ENCODE measurements at regions not wholly inside any gene's neighbourhood (a gene's known extent, or its start where the extent isn't known, plus 50 kb on each side); places are given as distances from the start of the nearest gene placed in this dataset.

- DNase-seq: no peak
Measured at GRCh38 chr4:136818811-136819330, 713.4 kb downstream of the PCDH18 start.

GRCh38 chr4:136812100-136812880 is 720.0 kb downstream of the PCDH18 start:
- DNase-seq: no peak

GRCh38 chr4:136811496-136812077 is 720.7 kb downstream of the PCDH18 start:
- no peak for DNase-seq

GRCh38 chr4:136810626-136811025 is 721.7 kb downstream of the PCDH18 start:
- no peak for DNase-seq

GRCh38 chr4:136806844-136807243 is 725.5 kb downstream of the PCDH18 start:
- DNase-seq: no peak

- DNase-seq: no peak
Measured at GRCh38 chr4:136805617-136806016, 726.7 kb downstream of the PCDH18 start.

GRCh38 chr4:136803433-136803832 is 728.9 kb downstream of the PCDH18 start:
- DNase-seq: no peak

- DNase-seq: no peak
Measured at GRCh38 chr4:136800248-136800647, 732.0 kb downstream of the PCDH18 start.

- no peak for DNase-seq
Measured at GRCh38 chr4:136796953-136797352, 735.3 kb downstream of the PCDH18 start.

GRCh38 chr4:136793848-136794247 is 738.4 kb downstream of the PCDH18 start:
- DNase-seq: no peak

GRCh38 chr4:136784326-136784725 is 748.0 kb downstream of the PCDH18 start:
- DNase-seq: no peak

- DNase-seq: no peak
Measured at GRCh38 chr4:136769717-136770116, 762.6 kb downstream of the PCDH18 start.

- no peak for DNase-seq
Measured at GRCh38 chr4:136768925-136769275, 763.4 kb downstream of the PCDH18 start.

- DNase-seq: no peak
Measured at GRCh38 chr4:136768213-136768924, 763.9 kb downstream of the PCDH18 start.

- no peak for DNase-seq
Measured at GRCh38 chr4:136763919-136764318, 768.4 kb downstream of the PCDH18 start.

- DNase-seq: no peak
Measured at GRCh38 chr4:136755531-136755916, 776.8 kb downstream of the PCDH18 start.

- DNase-seq: no peak
Measured at GRCh38 chr4:136754810-136755530, 777.3 kb downstream of the PCDH18 start.

GRCh38 chr4:136751556-136751955 is 780.7 kb downstream of the PCDH18 start:
- no peak for DNase-seq

GRCh38 chr4:136750897-136751296 is 781.4 kb downstream of the PCDH18 start:
- DNase-seq: no peak

- DNase-seq: no peak
Measured at GRCh38 chr4:136749989-136750388, 782.3 kb downstream of the PCDH18 start.

GRCh38 chr4:136748773-136749172 is 783.5 kb downstream of the PCDH18 start:
- no peak for DNase-seq

GRCh38 chr4:136748165-136748564 is 784.1 kb downstream of the PCDH18 start:
- DNase-seq: no peak

- DNase-seq: no peak
Measured at GRCh38 chr4:136743238-136743637, 789.1 kb downstream of the PCDH18 start.
